HEK293T (cell line): ENCODE measurements at regions not wholly inside any gene's neighbourhood (a gene's known extent, or its start where the extent isn't known, plus 50 kb on each side); places are given as distances from the start of the nearest gene placed in this dataset.

Experiments
- ARNT ChIP-seq: fragments of 450-650 bp; IDR thresholded peaks from 2 replicates; pipeline ENCODE4 v1.6.1; 2017; ENCODE audit warnings: mild to moderate bottlenecking
- BHLHE40 ChIP-seq: fragments of 450-650 bp; IDR thresholded peaks from 2 replicates; pipeline ENCODE4 v1.6.1; 2016; ENCODE audit warnings: mild to moderate bottlenecking, moderate library complexity, borderline replicate concordance
- CTBP1 ChIP-seq: fragments of 450-650 bp; IDR thresholded peaks from 2 replicates; pipeline ENCODE4 v1.6.1; 2016; ENCODE audit warnings: borderline replicate concordance
- ELF4 ChIP-seq: fragments of 450-650 bp; IDR thresholded peaks from 2 replicates; pipeline ENCODE4 v1.6.1; 2017; ENCODE audit warnings: antibody characterized with exemption
- FOXA1 ChIP-seq: fragments of 450-650 bp; IDR thresholded peaks from 2 replicates; pipeline ENCODE4 v1.6.1; 2016; ENCODE audit warnings: mild to moderate bottlenecking
- FOXM1 ChIP-seq: fragments of 450-650 bp; IDR thresholded peaks from 2 replicates; pipeline ENCODE4 v1.6.1; 2017; ENCODE audit warnings: mild to moderate bottlenecking, borderline replicate concordance
- HDGF ChIP-seq: fragments of 450-650 bp; IDR thresholded peaks from 2 replicates; pipeline ENCODE4 v1.6.1; 2017; ENCODE audit warnings: antibody characterized with exemption, borderline replicate concordance
- NFRKB ChIP-seq: fragments of 450-650 bp; IDR thresholded peaks from 2 replicates; pipeline ENCODE4 v1.6.1; 2016; ENCODE audit warnings: mild to moderate bottlenecking, moderate library complexity
- SP1 ChIP-seq: fragments of 450-650 bp; IDR thresholded peaks from 2 replicates; pipeline ENCODE4 v1.6.1; 2017
- ZNF384 ChIP-seq: fragments of 450-650 bp; IDR thresholded peaks from 2 replicates; pipeline ENCODE4 v1.6.1; 2016

DNA sequence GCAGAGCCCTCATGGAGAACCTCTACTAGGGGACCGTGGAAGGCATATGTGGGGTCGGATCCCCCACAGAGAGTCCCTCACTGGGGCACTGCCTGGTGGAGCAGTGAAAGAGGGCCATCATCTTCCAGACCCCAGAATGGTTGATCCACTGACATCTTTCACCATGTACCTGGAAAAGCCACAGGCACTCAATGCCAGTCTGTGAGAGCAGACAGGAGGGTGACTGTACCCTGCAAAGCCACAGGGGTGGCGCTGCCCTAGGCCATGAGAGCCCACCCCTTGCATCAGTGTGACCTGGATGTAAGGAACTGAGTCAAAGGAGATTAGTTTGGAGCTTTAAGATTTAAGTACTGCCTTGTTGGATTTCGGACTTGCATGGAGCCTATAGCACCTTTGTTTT is 1276.7 kb upstream of the PRMT6 start:
- TF ChIP-seq FOXM1 = no peak
- no peak for TF ChIP-seq SP1
- no peak for TF ChIP-seq HDGF
- no peak for TF ChIP-seq BHLHE40
- TF ChIP-seq FOXA1 = no peak
- TF ChIP-seq ZNF384 = no peak
- no peak for TF ChIP-seq ARNT
- no peak for TF ChIP-seq CTBP1
- no peak for TF ChIP-seq NFRKB
- no peak for TF ChIP-seq ELF4
